DMS53 (cell line): ENCODE measurements at regions not wholly inside any gene's neighbourhood (a gene's known extent, or its start where the extent isn't known, plus 50 kb on each side); places are given as distances from the start of the nearest gene placed in this dataset.
"Not testable (repeated sequence)": the region's sequence is repeated elsewhere in the genome, so short reads cannot be mapped to it uniquely, and the experiment has no call there.

ENCODE experiments used
- DNase-seq: peaks from one replicate; lab custom pipeline; 2025; lab: John Stamatoyannopoulos, UW

DNA sequence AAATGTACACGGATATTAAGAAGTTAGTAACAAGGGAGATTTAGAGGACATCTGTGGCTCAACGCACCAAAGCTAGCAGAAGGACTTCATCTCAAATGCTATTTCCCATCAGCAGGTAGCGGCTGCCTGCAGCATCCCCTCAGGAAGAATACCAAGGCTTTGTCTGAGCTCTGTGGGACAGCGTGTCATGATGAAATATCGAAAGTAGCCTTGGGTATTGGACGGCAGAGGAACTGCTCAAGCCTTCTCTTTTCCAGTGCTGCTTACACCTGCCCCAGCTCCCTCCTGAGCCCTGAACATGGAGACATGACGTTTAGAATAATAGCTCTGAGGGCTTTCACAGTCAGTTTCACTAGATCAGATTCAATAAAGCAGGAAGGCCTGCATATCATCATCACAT lies 241.6 kb downstream of the SUCLG1 start:
- no peak for DNase-seq

DNA sequence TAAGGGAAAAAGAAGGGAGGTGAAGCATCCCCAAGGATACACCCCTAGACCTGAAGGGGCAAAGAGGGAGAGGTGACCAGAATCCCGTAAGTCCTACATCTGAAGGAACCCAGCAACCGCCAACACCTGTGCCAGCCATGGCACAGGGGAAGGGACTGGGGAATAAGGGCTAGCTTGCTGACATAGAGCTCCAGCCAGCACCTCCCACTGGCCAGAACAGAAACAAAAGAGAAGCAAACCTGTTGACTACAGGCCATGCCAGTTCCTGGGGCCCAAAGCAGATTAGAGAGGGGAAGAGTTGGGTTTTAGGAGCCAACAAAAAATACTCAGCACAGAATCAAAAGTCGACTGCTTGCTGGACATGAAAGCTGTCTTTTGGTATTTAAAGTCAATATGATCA lies 244.6 kb downstream of the SUCLG1 start:
- no peak for DNase-seq

DNA sequence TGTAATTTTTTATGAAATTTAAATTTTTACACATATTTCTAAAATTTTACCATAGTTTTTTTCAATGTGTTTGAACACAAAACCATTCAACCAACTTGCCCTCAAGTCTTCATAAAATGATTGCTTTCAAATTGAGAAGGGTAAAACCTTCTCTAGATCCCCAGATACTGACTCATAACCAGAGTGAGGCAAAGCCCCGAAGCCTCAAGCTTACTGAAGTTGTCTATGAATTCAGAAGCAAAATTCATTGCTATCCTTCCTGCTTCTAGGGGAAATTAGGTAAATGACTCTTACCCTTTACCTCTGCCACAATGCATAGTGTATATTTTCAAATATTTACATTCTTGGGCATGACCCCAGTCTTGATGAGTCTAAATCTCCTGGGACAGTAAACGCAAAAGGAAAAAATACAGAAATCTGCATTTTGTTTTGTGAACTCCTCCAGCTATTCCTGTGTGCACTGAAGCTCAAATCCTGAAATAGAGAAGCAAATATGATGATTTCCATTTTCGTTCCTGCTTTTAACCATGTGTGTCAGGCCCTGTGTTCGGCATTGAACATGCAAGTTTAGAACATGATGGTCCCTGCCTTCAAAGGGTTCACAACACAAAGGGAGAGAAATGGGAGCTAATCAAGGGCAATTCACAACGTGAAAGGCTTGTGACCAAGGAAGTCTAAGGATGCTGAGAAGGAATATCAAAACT lies 246.3 kb downstream of the SUCLG1 start:
- no peak for DNase-seq

DNA sequence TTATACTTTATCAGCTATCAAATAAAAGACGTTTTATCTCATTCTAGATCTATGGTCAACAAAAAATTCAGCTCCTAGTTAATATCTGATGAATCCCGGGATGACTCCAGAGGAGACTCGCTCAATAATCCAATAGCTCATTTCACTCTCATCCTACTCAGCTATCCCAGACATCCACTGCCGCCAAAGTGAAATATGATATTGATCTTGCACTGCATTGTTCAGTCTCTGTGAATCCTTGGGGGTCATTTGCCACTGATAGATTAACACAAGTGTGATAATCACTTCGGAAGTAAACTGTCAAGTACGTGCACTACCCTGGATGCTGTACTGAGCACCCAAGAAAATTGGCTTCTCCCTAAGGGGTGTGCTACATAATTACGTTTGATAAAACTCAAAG lies 249.1 kb downstream of the SUCLG1 start:
- no peak for DNase-seq

DNA sequence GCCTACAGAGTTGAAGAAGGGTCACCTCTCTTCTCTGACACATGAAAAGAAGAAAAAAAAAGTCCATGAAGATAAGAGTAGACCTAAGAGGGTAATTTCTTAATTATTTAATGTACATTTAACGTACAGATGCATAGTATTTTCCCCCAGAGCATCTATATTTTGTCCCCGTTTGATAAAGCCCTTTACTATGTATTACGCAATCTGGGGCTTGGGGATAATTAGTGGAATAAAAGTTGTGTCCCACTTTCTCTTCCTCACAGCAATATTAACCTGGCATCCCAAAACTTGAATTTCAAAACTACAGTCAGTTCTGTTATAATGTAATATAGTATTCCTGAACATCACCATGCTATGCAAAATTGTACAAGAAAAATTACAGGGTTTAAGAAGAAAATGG lies 254.1 kb downstream of the SUCLG1 start:
- no peak for DNase-seq

DNA sequence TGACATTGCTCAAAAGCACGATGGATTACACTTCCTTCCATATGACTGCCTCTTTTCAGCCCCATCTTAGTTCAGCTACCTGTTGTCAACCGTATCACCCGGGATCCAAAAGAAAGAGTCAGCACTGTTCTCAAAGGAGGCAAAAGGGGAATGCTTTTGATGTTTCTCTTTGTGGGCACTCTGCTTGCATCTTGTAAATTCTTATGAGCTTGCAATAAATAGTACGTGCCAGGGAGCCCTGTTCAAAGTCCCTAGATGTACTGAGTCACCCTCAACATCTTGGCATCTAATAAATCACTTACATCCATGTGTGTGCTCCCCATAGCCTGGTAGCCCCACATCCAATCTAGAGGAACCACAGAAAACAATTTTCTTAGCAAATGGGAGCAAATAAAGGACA lies 256.9 kb downstream of the SUCLG1 start:
- no peak for DNase-seq

DNA sequence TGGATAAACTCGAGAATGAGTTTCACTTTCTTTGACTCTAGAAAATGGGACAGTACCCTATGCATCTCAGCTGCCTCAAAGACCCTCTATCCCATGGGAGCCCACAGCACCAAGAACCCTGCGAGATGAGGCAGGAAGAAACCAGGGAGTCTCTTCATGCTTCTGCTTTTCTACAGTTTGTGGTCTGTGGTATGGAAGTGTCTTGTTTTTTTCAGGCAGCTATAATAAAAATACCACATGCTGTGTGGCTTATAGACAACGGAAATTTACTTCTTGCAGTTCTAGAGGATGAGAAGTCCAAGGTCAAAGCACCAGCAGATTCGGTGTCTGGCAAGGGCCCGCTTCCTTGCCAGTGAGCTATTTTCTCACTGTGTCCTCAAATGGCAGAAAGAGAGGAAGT lies 257.9 kb downstream of the SUCLG1 start:
- DNase-seq, result no peak

DNA sequence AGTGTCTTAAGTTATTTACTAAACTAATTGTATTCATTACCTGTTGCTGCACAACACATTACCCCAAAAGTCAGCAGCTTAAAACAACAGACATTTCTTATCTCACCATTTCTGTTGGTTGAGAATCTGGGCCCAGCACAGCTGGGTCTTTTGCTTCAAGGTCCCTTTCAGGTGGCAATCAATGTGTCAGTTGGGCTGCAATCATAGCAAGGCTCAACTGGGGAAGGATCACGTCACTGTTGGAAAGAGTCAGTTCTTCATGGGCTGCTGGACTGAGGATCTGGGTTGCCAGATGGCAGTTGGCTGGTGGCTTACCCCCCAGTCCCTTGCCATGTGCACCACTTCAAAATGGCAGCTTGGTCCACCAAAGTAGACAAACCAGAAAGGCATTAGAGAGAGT lies 261.2 kb downstream of the SUCLG1 start:
- no peak for DNase-seq

DNA sequence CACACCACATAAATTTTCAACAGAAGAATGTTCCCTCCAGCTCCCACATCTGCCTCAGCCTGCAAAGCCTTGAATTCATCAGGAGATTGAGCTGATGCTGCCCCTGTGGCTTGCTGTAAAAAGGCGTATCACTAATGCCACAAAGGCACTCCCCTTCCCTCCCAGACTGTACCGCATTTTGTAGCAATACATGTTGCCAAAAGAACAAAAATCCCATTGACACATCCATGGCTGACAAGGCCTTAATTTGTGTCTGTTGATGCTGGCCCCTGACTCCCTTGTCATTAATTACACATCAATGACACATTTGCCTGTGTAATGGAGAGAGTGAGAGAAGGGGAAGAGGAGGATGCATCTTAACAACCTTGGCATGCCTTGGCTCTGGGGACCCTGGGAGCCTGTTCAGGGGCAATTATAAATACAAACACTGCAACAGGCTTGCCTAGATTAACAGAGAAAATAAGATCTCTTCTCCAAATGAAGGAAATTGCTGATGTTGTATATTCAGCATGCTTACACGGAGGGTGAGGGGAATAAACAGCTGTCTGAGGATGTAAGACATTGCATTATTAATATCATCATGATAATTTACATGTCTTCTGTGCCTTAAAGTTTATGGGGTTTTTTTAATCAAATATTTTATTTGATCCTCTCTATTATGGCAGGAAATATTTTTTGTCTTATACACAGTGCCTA lies 264.0 kb downstream of the SUCLG1 start:
- DNase-seq, result no peak

DNA sequence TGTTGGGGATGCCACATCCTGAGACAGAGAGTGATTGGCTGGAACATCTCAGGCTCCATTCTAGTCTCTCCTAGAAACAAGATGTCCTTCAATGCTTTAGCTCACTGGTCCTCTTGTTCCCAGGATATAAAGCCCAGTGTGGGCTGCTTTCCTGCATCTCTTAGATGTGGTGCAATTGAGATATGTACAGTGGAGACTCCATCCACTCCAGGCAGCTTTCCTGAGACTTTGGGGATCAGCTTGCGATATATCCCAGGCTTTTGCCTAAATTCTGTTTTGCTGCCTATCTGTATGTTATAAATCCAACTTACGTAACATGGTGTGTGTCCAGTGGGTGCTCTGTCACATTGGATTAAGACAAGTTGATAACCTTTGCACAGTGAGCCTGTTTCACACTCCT lies 264.9 kb downstream of the SUCLG1 start:
- DNase-seq, result no peak

DNA sequence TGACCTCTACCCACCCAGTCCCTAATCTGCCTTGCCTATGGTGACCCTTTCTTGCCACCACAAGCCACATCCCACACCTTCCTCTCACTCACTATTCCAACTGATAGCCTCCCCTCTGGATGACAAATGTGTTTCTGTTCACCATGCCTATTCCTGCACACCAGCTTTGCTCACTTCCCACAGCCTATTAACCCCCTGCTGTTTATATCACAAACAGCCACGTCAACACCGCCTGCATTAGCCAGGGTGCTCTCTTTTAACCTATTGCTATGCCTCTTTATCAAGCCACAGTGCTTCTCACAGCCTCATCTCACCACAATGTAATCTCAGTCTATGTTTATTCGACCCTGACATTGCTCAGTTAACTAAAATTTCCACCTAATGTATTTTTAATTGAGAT lies 271.8 kb downstream of the SUCLG1 start:
- DNase-seq, result no peak

DNA sequence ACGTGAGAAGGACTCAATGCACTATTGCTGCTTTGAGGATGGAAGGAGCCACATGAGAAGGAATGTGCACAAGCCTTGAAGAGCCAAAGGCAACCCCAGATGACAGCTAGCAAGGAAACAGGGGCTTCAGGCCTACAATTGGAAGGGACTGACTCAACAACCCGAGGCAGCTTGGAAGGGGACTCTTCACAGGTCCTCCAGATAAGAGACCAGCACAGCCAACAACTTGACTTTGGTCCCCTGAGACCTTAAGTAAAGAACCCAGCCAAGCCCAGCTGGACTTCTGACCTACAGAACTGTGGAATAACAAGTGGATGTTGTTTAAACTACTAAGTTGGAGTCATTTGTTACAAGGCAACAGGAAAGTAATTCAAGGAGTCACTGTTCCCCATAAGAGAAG lies 277.2 kb downstream of the SUCLG1 start:
- no peak for DNase-seq

DNA sequence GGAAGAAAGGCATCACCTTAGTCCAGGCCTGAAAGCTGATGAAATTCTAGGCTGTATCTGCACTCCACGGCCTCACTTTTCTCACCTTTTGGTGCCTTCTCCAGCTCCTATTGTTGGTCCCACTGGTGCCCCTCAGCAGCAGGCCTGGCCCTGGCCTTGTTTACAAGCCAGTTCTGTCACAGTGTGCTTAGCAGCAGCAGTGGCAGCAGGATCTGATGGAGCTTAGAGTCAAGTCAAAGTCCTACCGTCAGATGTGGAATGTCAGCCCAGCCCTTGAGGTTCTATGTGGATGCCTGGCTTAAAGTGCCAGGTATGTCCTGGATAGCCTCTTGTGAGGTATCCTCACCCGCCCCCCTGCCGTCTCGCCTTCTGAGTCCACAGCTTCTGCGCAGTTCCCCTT lies 281.3 kb downstream of the SUCLG1 start:
- no peak for DNase-seq

DNA sequence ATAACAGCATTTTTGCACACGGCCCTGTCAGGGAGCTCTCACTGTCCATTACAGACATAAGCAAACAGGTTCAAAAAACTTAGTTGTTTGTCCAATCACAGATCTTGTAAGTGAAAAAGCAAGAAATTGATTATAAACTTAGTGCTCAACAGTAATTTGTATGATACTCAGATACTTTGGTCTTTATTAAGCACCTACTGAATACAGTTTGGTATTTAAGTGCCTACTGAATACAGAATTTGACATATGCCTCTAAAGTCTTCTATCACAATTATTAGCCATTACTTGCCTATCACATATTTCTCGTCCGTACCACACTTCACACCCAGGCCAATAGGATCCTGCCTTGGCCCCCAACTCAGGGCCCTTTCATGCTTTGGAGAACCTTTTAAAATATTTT lies 283.1 kb downstream of the SUCLG1 start:
- DNase-seq, result no peak

DNA sequence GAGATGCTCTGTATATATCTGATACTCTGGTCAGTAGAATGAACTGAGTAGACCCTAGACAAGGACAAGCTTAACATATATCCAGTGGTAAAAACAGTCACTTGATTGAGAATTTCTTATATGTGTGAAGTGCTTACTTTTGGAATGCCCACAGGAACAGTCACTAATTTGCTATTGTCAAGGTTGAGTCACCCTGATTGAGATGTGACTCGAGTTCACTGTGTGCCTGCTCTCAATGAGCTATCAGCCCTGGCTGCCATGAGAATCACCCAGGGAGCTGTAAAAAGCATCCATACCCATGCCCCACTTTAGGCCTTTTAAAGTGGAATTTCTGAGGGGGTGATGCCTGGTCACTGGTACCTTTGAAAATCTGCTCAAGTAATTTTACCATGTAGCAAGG lies 283.7 kb downstream of the SUCLG1 start:
- DNase-seq, result no peak

DNA sequence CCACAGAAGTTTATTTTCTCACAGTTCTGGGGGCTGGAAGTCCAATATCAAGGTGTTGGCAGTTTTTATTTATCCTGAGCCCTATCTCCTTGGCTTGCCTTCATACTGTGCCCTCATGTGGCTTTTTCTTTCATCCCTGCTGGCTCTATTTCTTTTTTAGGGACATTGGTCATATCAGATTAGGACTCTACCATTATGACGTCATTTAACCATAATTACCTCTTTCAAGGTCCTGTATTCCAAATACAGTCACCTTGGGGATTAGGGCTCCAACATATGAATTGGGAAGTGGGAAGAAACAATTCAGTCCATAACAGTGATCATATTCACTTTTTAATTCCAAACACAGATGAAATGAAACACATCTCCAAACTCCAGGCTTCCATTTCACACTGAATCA lies 286.0 kb downstream of the SUCLG1 start:
- no peak for DNase-seq

DNA sequence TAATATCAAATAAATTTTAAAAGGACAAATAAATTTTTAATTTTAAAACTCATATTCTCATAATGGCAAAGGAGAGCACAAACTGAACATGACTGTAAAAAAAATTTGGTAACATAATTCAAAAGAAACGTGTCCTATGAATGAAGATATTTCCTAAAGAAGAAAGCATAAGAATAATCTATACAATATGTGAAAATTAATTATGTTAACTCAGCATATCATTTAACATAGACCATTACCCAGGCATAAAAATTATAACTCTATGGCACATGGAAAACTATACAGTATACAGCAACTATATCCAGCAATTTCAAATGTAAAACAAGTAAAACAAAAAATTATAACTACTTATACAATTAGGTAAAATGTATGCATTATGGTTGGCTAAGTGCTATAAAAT lies 288.1 kb downstream of the SUCLG1 start:
- DNase-seq, result no peak

DNA sequence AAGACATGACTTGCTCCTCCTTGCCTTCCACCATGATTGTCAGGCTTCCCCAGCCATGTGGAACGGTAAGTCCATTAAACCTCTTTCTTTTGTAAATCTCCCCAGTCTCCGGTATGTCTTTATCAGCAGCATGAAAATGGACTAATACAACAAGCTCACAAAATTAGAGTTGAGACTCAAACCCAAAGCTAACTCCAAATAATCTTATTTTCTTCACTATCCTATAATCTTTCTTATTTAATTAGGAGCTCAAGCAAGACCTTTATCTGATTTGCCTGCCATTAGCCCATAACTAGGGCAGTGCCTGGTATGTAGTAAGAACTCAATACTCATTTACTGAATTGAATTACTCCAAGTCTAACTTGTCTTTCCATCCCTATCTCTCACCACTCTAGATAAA lies 289.2 kb downstream of the SUCLG1 start:
- DNase-seq, result no peak

DNA sequence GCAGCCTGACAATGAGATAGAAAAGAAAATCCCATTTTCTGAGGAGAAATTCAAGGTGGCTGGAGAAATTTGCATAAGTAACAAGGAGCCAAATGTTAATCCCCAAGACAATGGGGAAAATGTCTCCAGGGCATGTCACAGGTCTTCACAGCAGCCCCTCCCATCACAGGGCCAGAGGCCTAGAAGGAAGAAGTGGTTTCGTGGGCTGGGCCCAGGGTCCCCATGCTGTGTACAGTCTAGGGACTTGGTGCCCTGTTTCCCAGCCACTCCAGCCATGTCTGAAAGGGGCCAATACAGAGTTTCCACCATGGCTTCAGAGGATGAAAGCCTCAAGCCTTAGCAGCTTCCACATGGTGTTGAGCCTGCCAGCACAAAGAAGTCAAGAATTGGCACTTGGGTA lies 290.5 kb downstream of the SUCLG1 start:
- not testable (repeated sequence) for DNase-seq

DNA sequence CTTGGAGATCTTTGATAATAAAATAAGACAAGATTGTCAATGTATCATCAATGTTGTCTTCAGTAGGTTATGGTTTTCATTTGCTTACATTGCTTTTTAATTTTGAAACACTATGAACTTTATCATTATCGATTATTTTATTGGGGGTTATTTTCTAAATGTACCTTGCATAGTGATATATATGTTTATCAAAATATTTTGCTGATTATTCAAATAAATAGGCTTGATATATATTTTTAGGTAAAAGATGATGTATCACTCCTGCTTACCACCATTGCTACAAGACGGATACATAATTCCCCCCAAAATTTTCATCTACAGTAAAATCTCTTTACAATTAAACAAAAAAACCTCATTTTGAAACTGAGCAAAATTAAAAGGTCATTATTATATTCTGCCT lies 293.8 kb downstream of the SUCLG1 start:
- no peak for DNase-seq

DNA sequence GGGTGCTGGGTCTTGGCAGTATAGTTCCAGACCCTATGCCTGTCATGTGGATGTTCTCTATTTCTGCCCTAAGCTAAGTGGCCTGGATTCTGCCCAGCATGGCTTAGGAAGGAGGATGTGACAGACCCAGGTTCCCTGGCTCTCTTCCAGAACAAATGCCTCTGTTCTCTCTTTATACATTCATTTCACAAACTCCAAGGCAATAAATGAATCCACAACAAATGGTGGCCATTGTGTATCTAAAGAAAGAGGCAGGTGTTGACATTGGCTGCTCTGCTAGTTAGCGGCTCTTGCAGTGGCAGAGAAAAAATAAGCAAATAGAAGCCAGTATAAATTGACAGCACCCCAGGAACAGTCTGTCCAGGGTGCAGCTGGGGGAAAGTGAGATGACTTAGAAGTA lies 298.6 kb downstream of the SUCLG1 start:
- DNase-seq, result peak; percentile 72

DNA sequence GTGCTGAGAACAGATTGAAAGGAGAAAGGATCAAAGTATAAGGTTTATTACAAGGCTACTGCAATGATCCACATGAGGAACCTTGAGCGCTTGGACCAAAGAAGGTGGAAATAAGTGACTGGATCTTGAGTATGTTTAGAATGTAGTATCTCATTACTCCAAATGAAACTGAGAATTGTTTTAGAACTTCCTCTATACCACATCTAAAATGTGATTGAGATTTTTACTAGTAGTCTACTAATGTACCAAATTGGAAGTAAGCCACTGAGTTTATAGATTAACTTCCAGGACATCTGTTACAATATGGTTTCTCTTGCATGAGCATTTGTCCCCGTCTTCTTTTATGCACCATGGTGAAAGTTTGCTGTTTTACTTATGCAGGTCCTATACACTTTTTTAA lies 300.5 kb downstream of the SUCLG1 start:
- no peak for DNase-seq

DNA sequence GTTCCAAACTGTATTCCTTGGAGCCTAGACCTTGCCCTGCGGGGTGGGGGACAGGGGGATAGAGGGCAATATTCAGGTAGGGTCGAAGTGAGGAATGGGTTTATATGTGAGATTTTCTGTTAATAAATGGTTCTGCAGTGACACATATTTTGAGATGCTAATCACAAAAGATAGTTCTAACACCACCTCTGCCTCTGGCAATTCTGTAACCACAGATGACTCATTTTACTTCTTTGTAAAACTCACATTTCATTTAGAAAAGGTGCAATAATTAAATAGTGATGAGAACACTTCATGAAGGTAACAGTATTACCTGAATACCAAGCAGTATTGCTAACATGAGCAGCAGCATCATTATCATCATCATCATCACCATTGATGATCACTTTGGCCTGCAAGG lies 306.6 kb downstream of the SUCLG1 start:
- no peak for DNase-seq

DNA sequence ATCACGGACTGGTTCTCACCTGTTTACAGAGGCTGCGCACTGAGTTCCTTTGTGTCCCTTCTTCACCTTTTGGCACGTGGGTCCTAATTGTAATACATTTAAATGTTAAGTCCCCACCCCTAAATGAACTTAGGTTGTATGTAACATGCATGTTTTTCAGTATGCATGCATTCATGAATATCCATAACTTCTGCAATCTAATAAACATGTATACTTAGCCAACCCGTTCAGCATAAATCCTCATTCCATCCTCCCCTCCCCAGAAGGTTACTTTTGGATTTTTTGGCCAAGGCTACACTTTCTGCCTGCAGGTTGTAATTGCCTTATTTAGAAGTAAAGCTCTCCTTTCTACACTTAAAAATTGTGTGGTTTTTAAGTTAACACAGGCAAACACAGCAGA lies 314.7 kb downstream of the SUCLG1 start:
- DNase-seq, result no peak
